OCI-LY1 (cell line): ENCODE measurements at regions not wholly inside any gene's neighbourhood (a gene's known extent, or its start where the extent isn't known, plus 50 kb on each side); places are given as distances from the start of the nearest gene placed in this dataset.

Source experiments
- H2AFZ ChIP-seq: fragments of 200-600 bp; sonication (generic), shearing (Covaris generic); 2 replicates; pipeline ENCODE4 v1.6.0; 2014; ENCODE audit warnings: antibody characterized with exemption, mild to moderate bottlenecking, low read length
- H3F3A ChIP-seq: fragments of 200-600 bp; sonication (generic), shearing (Covaris generic); 2 replicates; pipeline ENCODE4 v1.6.0; 2014; ENCODE audit warnings: mild to moderate bottlenecking, antibody characterized with exemption, low read length, moderate library complexity; ENCODE audit not compliant: insufficient read depth
- H3K27ac ChIP-seq: fragments of 200-600 bp; sonication (generic); 2 replicates; pipeline ENCODE4 v1.5.1; 2014; ENCODE audit warnings: low read length, mixed run types, mild to moderate bottlenecking, low read depth; ENCODE audit not compliant: poor library complexity, severe bottlenecking
- H3K27me3 ChIP-seq: fragments of 200-600 bp; sonication (generic); 2 replicates; pipeline ENCODE4 v1.6.0; 2014; ENCODE audit warnings: antibody characterized with exemption, mild to moderate bottlenecking, low read length, moderate library complexity; ENCODE audit not compliant: insufficient read depth
- H3K36me3 ChIP-seq: fragments of 200-600 bp; sonication (generic); 2 replicates; pipeline ENCODE4 v1.6.1; 2014; ENCODE audit warnings: mild to moderate bottlenecking, antibody characterized with exemption, low read length, moderate library complexity, mixed read lengths; ENCODE audit not compliant: insufficient read depth
- H3K4me1 ChIP-seq: fragments of 200-600 bp; sonication (generic); 2 replicates; pipeline ENCODE4 v1.5.1; 2014; ENCODE audit warnings: mild to moderate bottlenecking, low read length, moderate library complexity; ENCODE audit not compliant: insufficient read depth, severe bottlenecking
- H3K4me2 ChIP-seq: fragments of 200-600 bp; sonication (generic), shearing (Covaris generic); 2 replicates; pipeline ENCODE4 v1.6.1; 2014; ENCODE audit warnings: low read length
- H3K4me3 ChIP-seq: fragments of 200-600 bp; sonication (generic); 2 replicates; pipeline ENCODE4 v1.5.1; 2014; ENCODE audit warnings: low read length, low read depth, mild to moderate bottlenecking, mixed read lengths; ENCODE audit not compliant: poor library complexity, severe bottlenecking
- H3K79me2 ChIP-seq: fragments of 200-600 bp; shearing (Covaris generic); 2 replicates; pipeline ENCODE4 v1.6.1; 2016; ENCODE audit warnings: mixed run types, low read length, mixed read lengths; ENCODE audit not compliant: insufficient read depth
- H3K9ac ChIP-seq: fragments of 200-600 bp; sonication (generic), shearing (Covaris generic); 2 replicates; pipeline ENCODE4 v1.6.1; 2014; ENCODE audit warnings: mild to moderate bottlenecking, low read length, mixed read lengths
- H3K9me2 ChIP-seq: fragments of 200-600 bp; sonication (generic), shearing (Covaris generic); 2 replicates; pipeline ENCODE4 v1.6.1; 2014; ENCODE audit warnings: low read depth, mild to moderate bottlenecking, low read length, mixed read lengths
- H3K9me3 ChIP-seq: fragments of 200-600 bp; shearing (Covaris generic); 2 replicates; pipeline ENCODE4 v1.6.1; 2014; ENCODE audit warnings: low read length, mixed read lengths
- H4K20me1 ChIP-seq: fragments of 200-600 bp; sonication (generic), shearing (Covaris generic); 2 replicates; pipeline ENCODE4 v1.6.0; 2016; ENCODE audit warnings: mild to moderate bottlenecking, low read length; ENCODE audit not compliant: insufficient read depth
- CTCF ChIP-seq: fragments of 200-600 bp; sonication (generic), shearing (Covaris generic); IDR thresholded peaks from 2 replicates; pipeline ENCODE4 v1.5.1; 2017; ENCODE audit warnings: mild to moderate bottlenecking, antibody characterized with exemption, low read length, moderate library complexity, mixed read lengths
- EZH2 ChIP-seq: fragments of 200-600 bp; sonication (generic), shearing (Covaris generic); IDR thresholded peaks from 2 replicates; pipeline ENCODE4 v1.8.0; 2017; ENCODE audit warnings: borderline replicate concordance, mixed run types, mild to moderate bottlenecking, antibody characterized with exemption, low read length, moderate library complexity, mixed read lengths

- H4K20me1 ChIP-seq: no peaks in the 10 kb centered on the region
- H3K4me1 ChIP-seq: no peaks in the 10 kb centered on the region
- H3K9me2 ChIP-seq: no peaks in the 10 kb centered on the region
- H3K9ac ChIP-seq: no peak overlapping the region
- no peaks in the 10 kb centered on the region for H3F3A ChIP-seq
- no peaks in the 10 kb centered on the region for H3K36me3 ChIP-seq
- no peak overlapping the region for H3K4me3 ChIP-seq
- H3K4me2 ChIP-seq: no peak overlapping the region
- TF ChIP-seq CTCF: no peak
- TF ChIP-seq EZH2: no peak
- peaks cover 8% of the 10 kb centered on the region; the same call in 1 of the 2 replicates for H3K27me3 ChIP-seq
- H2AFZ ChIP-seq: no peak overlapping the region
- no peaks in the 10 kb centered on the region for H3K9me3 ChIP-seq
- H3K27ac ChIP-seq: no peak overlapping the region
- H3K79me2 ChIP-seq: no peaks in the 10 kb centered on the region
Observed at GRCh38 chr1:4327142-4327541, 327.3 kb upstream of the AJAP1 start.

- H3K9me3 ChIP-seq: no peaks in the 10 kb centered on the region
- H3K9ac ChIP-seq: no peak overlapping the region
- H2AFZ ChIP-seq: no peak overlapping the region
- TF ChIP-seq EZH2 (no peak), CTCF (no peak)
- H3K27ac ChIP-seq: no peak overlapping the region
- no peak overlapping the region for H3K4me2 ChIP-seq
- no peaks in the 10 kb centered on the region for H3K36me3 ChIP-seq
- no peaks in the 10 kb centered on the region; the same call in 1 of the 2 replicates for H3K27me3 ChIP-seq
- H3F3A ChIP-seq: no peaks in the 10 kb centered on the region
- no peaks in the 10 kb centered on the region for H3K4me1 ChIP-seq
- H3K9me2 ChIP-seq: no peaks in the 10 kb centered on the region
- H4K20me1 ChIP-seq: no peaks in the 10 kb centered on the region
- H3K79me2 ChIP-seq: no peaks in the 10 kb centered on the region
- H3K4me3 ChIP-seq: no peak overlapping the region
Observed at GRCh38 chr1:4328402-4329071, 325.9 kb upstream of the AJAP1 start.

GRCh38 chr1:4330805-4331766 is 323.3 kb upstream of the AJAP1 start:
- H3K27ac ChIP-seq: no peak overlapping the region
- no peaks in the 10 kb centered on the region for H3K79me2 ChIP-seq
- H3K4me2 ChIP-seq: no peak overlapping the region
- H3K9ac ChIP-seq: no peak overlapping the region
- H3F3A ChIP-seq: no peaks in the 10 kb centered on the region
- H4K20me1 ChIP-seq: no peaks in the 10 kb centered on the region
- no peak overlapping the region for H2AFZ ChIP-seq
- peaks cover 2% of the 10 kb centered on the region; the same call in 1 of the 2 replicates for H3K9me3 ChIP-seq
- no peaks in the 10 kb centered on the region for H3K9me2 ChIP-seq
- no peak overlapping the region for H3K4me3 ChIP-seq
- no peaks in the 10 kb centered on the region for H3K4me1 ChIP-seq
- H3K27me3 ChIP-seq: no peaks in the 10 kb centered on the region; the same call in 1 of the 2 replicates
- no peak for TF ChIP-seq EZH2
- no peak for TF ChIP-seq CTCF
- no peaks in the 10 kb centered on the region for H3K36me3 ChIP-seq
